ENCODE measurements at regions not wholly inside any gene's neighbourhood (a gene's known extent, or its start where the extent isn't known, plus 50 kb on each side); places are given as distances from the start of the nearest gene placed in this dataset.

DNA sequence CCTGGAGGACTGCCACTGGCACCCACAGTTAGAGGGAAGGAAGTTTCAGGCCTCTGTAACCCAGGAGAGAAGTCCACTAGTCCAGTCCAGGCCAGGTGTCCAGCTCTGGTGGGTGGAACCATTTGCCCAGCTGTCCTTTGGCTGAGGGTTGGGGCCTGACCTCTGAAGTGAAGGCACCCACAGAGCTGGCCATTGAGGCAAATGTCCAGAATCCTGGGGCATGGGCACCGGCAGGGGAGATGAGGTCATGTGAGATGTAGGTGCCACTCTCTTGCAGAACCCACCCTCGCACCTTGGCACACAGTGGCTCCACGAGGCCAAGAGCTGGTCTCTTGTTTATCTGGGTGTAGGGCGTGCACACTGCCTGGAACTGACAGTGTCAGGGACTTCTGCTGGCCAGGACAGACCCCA is 162.8 kb downstream of the SMAD6 start:
- DNase-seq (ENCODE audit: low read depth): no peak

DNA sequence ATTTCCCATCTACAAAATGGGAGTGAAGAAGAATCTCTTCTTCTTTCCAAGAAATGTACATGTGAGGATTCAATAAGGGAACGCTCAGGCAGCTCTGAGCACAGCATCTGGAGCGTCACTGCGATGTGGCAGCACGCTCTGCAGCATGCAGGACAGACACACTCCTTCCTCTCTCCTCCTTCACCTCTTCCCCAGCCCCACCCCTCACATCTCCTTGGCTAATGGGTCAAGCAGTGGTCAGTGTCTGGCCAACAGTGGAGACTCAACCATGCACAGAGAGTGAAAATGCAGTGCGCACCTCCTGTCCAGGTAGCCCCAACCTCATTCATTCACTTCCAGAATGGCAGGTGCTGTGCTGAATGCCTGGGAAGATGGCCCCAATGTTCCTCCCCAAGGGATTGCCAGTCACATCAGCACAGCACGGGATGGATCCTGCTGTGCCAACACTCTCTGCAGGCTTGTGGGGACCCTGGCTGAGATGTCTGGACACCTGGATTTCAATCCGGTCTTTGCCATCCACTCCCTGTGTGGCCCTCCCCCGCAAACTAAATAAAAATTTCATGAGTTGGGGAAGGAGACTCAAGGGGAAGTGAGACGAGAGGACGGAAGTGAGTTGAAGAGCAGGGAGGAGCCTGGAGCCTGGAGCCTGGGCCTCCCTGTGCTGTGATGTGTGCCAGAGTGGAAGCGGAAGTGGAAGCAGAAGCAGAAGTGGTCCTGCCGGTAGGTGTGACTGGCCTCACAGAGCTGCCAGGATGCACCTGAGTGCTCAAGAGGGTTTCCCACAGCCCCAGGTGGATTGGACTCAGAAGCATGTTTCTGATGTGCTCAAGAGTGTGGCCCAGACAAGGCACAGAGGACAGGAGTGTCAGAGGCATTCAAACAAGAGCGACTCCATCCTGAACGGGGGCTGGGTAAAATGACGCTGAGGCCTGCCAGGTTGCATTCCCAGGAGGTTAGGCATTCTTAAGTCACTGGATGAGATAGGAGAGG is 163.9 kb downstream of the SMAD6 start:
- no peak for DNase-seq (ENCODE audit: low read depth)

DNA sequence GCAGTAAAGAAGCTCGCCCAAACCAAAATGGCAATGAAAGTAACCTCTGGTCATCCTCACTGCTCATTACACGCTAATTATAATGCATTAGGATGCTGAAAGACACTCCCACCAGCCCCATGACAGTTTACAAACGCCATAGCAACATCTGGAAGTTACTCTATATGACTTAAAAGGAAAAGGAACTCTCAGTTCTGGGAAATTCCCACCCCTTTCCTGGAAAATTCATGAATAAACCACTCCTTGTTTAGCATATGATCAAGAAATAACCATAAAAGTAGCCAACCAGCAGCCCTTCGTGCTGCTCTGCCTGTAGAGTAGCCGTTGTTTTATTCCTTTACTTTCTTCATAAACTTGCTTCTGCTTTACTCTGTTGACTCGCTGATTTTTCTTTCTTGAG is 164.6 kb downstream of the SMAD6 start:
- no peak for DNase-seq (ENCODE audit: low read depth)

DNA sequence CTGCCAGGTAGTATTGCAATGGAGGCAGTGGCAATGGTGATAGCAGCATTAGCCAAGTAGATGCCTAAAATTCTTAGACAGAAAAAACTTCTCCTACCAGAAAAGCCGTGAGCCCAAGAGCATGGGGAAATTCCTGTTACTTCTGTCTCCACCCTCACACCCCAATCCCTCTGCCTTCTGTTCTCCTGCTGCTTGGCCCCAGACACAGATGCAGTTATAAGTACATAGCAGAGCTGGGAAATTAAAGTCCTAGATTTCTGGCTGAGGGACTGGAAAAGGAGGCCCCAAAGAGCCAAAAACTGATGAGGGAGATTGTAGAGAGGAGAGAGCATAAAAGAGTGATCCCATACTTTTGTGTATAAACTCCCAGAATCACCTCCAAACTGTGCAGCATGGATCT is 166.9 kb downstream of the SMAD6 start:
- no peak for DNase-seq (ENCODE audit: low read depth)

DNA sequence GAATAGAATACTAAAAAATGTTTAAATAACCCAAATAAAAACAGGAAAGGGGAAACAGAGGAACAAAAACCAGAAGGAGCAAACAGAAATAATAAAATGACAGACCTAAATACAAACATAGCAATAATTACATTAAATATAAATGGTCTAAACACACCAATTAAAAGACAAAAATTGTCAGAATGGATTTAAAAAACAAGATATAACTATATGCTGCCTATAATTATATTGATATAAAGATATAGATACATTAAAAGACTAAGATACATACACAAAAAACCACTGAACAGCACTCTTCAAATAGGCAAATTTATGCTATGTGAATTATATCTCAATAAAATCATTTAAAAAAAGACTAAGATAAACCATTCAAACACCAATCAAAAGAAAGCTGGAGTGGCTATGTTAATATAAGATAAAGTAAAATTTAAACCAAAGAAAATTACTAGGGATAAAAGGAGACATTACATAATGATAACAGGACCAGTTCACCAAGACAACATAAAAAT is 168.9 kb downstream of the SMAD6 start:
- DNase-seq (ENCODE audit: low read depth): no peak

DNA sequence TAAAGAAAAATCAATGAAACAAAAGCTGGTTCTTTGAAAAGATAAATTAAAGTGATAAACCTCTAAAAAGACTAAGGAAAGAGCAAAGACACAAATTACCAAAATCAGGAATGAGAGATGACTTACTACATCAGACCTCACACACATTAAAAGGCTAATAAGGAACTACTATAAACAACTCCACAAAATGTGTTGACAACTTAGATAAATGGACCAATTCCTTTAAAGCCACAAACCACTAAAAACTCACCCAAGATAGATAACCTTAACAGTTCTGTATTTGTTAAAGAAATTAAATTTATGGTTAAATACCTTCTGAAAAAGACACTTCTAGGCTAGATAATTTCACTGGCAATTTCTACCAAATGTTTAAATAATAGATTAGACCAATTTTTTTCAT is 170.4 kb downstream of the SMAD6 start:
- peak; percentile 64 for DNase-seq (ENCODE audit: low read depth)

DNA sequence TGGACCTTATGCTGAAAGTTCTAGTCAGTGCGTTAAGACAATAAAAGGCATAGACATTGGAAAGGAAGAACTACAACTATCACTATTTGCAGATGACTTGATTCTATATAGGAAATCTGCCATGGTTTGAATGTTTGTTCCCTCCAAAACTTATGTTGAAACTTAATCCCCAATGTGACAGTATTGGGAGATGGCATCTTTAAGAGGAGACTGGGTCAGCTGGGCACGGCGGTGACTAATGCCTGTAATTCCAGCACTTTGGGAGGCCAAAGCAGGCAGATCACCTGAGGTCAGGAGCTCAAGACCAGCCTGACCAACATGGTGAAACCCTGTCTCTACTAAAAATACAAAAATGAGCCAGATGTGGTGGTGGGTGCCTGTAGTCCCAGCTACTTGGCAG is 171.3 kb downstream of the SMAD6 start:
- peak; percentile 64 for DNase-seq (ENCODE audit: low read depth)

DNA sequence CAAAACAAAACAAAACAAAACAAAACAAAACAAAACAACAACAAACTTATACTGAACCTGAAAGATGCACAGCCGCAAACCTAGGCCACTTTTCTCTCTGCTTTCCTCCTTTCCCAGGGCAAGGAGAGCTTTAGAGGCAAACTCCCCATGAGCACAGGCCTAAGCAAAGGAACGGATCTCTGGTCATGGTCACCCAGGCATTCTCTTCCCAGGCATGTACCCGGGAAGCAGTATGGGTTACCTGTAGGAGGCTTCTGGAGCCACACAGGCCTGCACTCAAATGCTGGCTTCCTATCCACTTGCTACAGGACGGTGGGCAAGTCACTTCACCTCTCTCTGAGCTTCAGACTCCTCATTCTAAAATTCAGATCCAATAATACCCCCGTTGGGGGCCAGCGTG is 171.8 kb downstream of the SMAD6 start:
- no peak for DNase-seq (ENCODE audit: low read depth)

DNA sequence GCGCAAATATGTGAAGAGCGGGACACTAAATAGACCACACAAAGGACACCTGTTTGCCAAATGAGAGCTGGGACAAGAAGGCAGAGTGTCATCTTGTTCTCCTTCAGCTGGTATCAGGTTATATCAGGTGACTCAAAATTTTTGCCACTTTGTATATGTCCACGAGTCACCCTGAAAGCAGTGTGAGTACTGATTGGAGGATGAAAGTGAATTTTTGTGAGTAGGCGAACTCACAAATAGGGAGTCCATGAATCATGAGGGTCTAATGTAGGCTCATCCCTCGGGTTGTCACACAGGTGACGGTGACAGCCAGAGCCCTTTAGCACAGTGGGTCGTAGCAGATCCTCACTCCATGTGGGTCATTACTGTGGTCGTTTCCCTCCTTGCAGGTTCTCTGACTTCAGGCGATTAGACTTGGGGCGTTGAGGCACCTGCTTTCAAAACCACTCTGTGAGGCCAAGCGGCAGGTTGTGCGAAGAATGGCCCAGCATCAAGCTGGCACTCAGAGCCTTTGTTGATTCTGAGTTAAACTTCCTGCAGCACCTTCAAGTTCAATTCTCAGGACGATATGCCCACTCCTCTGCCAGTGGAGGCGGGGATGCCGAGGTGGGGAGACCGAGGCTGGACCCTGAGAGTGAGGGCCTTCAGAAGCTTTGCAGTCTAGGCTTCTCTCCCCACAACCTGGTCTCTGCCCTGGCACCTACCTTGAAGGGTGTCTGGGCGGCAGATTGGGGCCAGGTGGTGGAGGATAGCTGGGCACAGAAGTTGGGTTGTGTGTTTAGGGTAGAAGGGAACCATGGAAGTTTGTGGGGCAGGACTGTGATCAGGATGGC is 173.8 kb downstream of the SMAD6 start:
- peak; percentile 24 for DNase-seq (ENCODE audit: low read depth)

DNA sequence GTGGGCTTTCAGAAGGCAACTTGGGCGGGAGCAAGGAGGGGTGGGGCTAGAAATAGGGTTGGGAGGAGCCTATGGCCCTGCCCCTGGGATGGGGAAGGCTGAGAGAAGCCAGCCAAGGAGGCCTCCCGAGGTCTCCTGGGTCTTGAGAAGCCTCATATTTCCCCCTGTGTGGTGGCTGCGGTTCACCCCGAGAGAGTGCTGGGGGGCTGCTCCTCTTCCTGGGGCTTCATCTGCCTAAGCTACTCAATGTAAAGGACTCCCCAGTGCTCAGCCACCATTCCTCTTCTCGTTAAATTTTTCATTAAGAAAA is 174.3 kb downstream of the SMAD6 start:
- no peak for DNase-seq (ENCODE audit: low read depth)

DNA sequence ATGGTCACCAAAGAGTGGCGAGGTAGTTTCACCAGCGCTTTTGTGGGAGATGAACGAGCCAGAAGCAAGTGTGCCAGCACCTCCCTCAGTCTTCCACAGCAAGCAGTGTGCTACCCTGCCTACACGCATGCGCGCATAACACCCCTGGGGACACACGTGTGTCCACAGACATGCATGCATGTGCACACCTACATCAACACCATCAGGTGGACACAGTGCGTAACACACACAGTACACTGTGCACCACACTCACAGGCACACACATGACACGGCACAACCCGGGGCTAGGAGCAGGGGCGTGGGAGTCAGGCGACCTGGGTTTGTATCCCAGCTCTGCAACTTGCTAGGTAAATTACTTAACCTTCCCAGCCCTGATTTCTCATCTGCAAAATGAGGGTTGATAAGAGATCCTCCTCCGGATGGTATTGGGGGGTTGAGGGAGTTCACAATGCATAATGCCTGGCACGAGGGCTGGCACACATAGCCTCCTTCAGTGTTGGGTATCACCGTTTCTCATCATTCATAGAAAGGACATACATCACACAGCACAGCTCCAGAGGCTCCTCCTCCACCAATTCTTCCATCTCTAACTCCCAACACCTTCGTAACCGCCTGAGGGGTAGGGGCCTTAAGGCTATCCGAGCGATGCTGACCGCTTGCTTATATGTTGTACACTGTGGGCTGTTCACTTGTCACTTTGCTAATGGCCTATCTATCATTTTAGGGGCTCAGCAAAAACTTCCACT is 174.9 kb downstream of the SMAD6 start:
- DNase-seq (ENCODE audit: low read depth): no peak

DNA sequence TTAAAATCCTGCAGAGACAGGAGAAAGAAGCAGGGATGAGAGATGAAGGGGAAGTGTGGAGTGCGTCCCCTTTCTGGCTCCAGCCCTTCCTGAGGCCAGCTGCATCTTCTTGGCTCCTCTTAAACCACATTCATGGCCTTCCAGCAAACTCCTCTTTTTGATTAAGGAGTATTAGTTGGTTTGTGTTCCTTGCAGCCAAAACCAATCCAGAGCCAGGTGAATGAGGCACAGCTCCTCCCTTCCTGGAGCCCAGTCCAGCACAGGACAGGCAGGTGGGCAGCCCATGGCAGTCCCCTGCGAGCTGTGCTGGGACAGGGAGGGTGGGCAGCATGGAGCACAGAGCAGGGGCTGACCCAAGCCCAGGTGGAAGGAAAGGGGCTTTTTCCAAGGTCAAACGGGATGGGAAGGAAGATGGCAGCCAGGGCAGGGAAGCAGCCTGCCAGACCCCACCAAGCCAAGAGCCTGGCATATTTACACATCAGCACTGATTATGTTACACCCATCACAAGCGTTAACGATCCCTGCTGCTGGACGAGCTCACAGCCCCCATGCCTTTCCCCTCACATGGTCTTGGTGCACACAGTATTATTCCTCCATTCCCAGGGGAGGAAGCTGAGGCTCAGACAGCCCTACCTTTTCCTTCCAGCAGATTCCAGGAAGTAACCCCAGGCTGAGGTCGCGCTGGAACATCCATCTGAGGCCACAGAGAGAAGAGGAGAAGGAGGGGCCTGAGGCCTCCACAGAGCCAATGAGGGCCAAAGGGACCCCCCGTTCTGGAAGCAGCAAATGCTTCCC is 175.6 kb downstream of the SMAD6 start:
- no peak for DNase-seq (ENCODE audit: low read depth)

DNA sequence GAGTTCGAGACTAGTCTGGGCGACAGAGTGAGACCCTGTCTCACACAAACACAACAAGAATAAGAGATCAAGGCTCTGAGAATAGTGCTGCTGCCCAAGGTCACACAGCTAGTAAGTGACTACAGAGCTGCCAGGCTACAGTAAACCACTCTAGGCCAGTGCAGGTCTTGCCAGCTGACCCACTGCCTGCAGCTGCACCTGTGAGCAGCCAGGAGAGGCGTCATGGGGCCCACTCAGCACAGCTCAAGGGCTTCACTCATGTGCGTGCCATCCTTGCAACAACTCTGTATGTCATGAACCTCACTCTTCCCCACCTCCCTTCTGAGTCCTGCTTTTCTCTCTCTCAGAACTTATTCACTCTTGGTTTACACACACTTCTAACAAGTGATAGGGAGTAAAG is 176.7 kb downstream of the SMAD6 start:
- DNase-seq (ENCODE audit: low read depth): no peak

DNA sequence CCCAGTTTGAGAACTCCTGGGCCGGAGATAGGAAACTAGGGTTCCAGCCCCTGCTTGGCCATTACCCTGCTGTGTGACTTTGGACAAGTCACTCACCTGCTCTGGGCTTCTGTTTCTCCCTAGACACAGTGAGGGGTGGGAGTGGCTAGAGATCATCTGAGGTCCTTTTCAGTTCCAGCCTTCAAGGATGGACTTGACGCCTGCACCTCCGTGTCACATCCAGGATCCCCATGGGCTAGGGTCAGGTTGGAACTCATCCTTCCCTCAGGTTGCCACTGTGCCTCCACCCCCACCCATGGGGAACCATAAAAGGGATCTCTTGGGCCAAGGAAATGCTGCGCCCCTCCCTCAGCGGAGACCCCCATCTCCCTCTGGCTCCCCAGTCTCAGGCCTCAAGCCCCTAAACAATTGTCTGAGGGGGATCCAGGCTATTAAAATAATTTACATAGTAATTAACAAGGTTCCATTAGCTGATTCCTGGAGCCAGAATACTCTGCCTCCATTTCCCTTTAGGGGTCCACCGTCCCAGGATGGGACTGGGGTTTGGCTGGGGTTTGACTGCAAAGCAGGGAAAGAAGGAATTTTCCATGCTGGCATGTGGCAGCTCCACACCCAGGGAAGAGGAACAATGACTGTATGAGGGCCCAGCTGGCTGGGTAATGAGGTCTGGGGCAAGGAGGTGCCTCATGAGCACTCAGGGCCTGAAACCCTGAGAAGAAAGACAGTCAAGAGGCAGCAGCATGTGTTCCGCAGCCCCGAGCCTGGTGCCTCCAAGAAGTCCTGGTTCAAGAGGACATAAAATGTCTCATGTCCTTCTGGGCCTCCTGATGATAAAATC is 177.7 kb downstream of the SMAD6 start:
- DNase-seq (ENCODE audit: low read depth): peak; percentile 19

DNA sequence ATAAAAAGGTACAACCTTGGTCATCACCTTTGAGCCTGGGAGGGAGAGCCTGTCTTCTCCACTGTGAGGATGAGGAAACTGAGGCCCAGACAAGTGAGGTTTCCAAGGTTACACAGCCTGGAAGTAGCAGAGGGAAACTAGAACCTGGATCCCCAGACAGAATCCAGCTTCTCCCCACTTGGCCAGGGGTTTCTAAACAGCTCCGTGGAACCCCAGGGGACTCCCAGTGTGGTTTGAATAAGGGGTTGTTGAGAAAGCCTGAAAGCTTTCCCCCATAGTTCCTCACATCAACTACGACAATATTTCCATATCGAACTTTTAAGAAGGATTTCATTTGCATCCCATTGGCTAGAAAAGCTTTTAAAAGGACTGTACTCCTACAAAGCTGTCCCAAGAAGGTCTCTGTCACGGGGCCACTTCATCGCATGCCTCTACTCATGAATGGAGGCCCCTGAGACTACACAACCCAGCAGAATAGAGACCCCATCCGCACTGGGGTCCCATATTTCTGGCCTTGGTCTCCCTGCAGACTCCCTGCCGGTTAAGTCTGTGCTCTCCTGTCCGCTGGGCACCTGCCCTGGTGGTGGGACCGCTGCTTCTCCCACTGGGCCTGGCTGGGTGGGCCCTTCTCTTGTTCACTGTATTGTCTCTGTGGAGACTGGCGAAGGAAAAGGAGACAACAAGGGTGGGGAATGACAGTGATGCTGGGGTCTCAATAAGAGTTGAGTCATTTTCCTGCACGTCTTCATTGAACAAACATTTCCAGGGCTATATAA is 178.5 kb downstream of the SMAD6 start:
- no peak for DNase-seq (ENCODE audit: low read depth)

DNA sequence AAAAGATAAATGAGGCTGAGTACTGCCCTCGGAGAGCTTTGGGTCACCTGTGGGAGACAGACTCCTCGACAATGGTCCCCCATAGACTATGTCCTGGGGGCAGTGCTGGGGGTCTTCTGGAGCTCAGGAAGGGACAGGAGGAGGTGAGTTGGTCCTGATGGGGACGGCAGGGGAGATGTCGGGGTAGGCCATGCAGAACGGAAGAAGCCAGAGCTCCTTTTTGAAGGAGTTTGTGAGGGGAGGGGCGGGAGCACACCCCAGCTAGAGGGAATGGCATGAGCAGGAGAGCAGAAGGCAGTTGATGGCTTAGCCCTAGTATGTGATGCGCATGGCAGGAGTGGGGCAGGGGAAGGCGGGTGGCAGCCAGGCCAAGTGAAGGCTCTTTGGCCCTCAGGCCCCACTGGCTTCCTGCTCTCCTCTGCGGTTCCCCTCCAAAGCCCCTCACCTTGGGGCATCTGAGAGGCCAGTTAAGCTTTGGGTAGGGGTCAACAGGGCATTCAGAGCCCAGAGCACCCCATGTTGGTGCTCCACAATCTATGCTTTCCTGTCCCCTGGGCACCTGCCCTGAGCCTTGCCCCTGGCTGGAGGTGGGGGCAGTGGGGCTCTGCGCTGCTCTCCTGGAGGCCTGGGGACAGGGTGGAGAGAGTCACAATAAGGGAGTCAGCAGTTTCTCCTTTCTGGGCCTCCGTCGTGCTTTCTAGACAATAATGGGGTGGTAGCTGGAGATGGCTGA is 179.3 kb downstream of the SMAD6 start:
- no peak for DNase-seq (ENCODE audit: low read depth)

DNA sequence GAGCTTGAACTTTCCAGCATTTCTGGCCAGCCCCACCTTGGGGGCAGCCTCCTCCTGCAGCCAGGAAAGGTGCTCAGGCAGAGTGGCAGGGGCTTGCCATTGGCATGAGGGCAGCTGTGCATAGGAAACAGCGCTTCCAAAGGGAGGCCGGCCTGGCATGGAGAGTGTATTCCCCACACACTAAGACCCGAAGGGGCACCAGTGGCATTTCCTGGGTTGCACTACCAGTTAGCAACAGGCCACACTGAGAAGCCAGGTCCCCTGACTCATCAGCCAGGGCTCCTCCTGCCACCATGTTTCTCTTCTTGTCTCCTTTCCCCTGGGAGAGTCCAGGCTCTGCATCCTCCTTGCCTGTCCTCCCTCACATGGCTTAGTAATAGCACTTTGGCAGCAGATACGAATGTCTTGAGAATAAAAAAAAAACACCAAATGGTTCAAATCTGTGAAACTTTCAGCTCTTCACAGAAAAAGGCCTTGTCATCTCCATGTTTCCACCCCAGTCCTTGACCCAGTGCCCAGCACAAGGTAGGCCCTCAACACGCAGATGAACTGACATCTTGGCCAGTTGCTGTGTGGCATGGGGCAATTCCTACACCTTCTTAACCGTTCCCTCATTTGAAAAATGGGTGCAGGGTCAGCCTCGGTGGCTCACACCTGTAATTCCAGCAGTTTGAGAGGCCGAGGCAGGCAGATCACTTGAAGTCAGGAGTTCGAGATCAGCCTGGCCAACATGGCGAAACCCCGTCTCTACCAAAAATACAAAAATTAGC is 180.4 kb downstream of the SMAD6 start:
- peak; percentile 94 for DNase-seq (ENCODE audit: low read depth)
